ENCODE measurements at regions not wholly inside any gene's neighbourhood (a gene's known extent, or its start where the extent isn't known, plus 50 kb on each side); places are given as distances from the start of the nearest gene placed in this dataset.

- Histone ChIP-seq H3F3A (ENCODE audit: low read depth) (no peaks in the 10 kb centered on the region), H3K4me2 (ENCODE audit: low read depth, low read length, poor library complexity, severe bottlenecking) (no peak overlapping the region), H2AFZ (ENCODE audit: low read length) (no peak overlapping the region), H3K4me1 (ENCODE audit: insufficient read depth, low read length, poor library complexity, severe bottlenecking) (no peaks in the 10 kb centered on the region), H3K27me3 (ENCODE audit: insufficient read depth, low read length, poor library complexity, severe bottlenecking) (no peaks in the 10 kb centered on the region), H3K9ac (ENCODE audit: low read depth, low read length, poor library complexity, severe bottlenecking) (no peak overlapping the region), H3K36me3 (ENCODE audit: insufficient read depth, low read length) (no peaks in the 10 kb centered on the region), H3K79me2 (ENCODE audit: insufficient read depth, low read length) (no peaks in the 10 kb centered on the region), H3K9me2 (replicated peaks; ENCODE audit: low read depth, low read length) (no peaks in the 10 kb centered on the region), H3K9me3 (ENCODE audit: insufficient read depth, low read depth, low read length) (no peaks in the 10 kb centered on the region; the same call in 1 of the 2 replicates), H3K4me3 (ENCODE audit: low read length, poor library complexity, severe bottlenecking) (no peak overlapping the region), H4K20me1 (ENCODE audit: insufficient read depth, low read length, poor library complexity, severe bottlenecking) (no peaks in the 10 kb centered on the region)
- TF ChIP-seq CTCF (conservative IDR thresholded peaks at IDR 0.05; ENCODE audit: low read length), result no peak
- no peak for TF ChIP-seq EZH2phosphoT487 (IDR thresholded peaks at IDR 0.05; ENCODE audit: borderline replicate concordance)
Observed at GRCh38 chr5:2048664-2049063, 165.9 kb upstream of the IRX4 start.

- no peaks in the 10 kb centered on the region for H3K27me3 ChIP-seq (ENCODE audit: insufficient read depth, low read length, poor library complexity, severe bottlenecking)
Observed at GRCh38 chr5:2047341-2047927, 164.7 kb upstream of the IRX4 start.

GRCh38 chr5:2044041-2044440 lies 161.3 kb upstream of the IRX4 start:
- Histone ChIP-seq H3K9ac (ENCODE audit: low read depth, low read length, poor library complexity, severe bottlenecking) (no peak overlapping the region), H4K20me1 (ENCODE audit: insufficient read depth, low read length, poor library complexity, severe bottlenecking) (no peaks in the 10 kb centered on the region), H3K4me3 (ENCODE audit: low read length, poor library complexity, severe bottlenecking) (no peak overlapping the region), H2AFZ (ENCODE audit: low read length) (no peak overlapping the region), H3K4me2 (ENCODE audit: low read depth, low read length, poor library complexity, severe bottlenecking) (no peak overlapping the region), H3K36me3 (ENCODE audit: insufficient read depth, low read length) (no peaks in the 10 kb centered on the region), H3F3A (ENCODE audit: low read depth) (no peaks in the 10 kb centered on the region), H3K4me1 (ENCODE audit: insufficient read depth, low read length, poor library complexity, severe bottlenecking) (no peaks in the 10 kb centered on the region), H3K9me3 (ENCODE audit: insufficient read depth, low read depth, low read length) (no peaks in the 10 kb centered on the region; the same call in 1 of the 2 replicates), H3K27me3 (ENCODE audit: insufficient read depth, low read length, poor library complexity, severe bottlenecking) (no peaks in the 10 kb centered on the region), H3K79me2 (ENCODE audit: insufficient read depth, low read length) (no peaks in the 10 kb centered on the region), H3K9me2 (replicated peaks; ENCODE audit: low read depth, low read length) (no peaks in the 10 kb centered on the region)
- TF ChIP-seq CTCF (conservative IDR thresholded peaks at IDR 0.05; ENCODE audit: low read length) (no peak), EZH2phosphoT487 (IDR thresholded peaks at IDR 0.05; ENCODE audit: borderline replicate concordance) (no peak)

More at GRCh38 chr5:2047341-2047927, 164.7 kb upstream of the IRX4 start:
- Histone ChIP-seq H3K4me3 (ENCODE audit: low read length, poor library complexity, severe bottlenecking) (no peak overlapping the region), H3K79me2 (ENCODE audit: insufficient read depth, low read length) (no peaks in the 10 kb centered on the region), H4K20me1 (ENCODE audit: insufficient read depth, low read length, poor library complexity, severe bottlenecking) (no peaks in the 10 kb centered on the region), H3K36me3 (ENCODE audit: insufficient read depth, low read length) (no peaks in the 10 kb centered on the region), H3F3A (ENCODE audit: low read depth) (no peaks in the 10 kb centered on the region), H3K4me1 (ENCODE audit: insufficient read depth, low read length, poor library complexity, severe bottlenecking) (no peaks in the 10 kb centered on the region), H3K9me3 (ENCODE audit: insufficient read depth, low read depth, low read length) (no peaks in the 10 kb centered on the region; the same call in 1 of the 2 replicates), H2AFZ (ENCODE audit: low read length) (no peak overlapping the region), H3K9me2 (replicated peaks; ENCODE audit: low read depth, low read length) (no peaks in the 10 kb centered on the region), H3K9ac (ENCODE audit: low read depth, low read length, poor library complexity, severe bottlenecking) (no peak overlapping the region), H3K4me2 (ENCODE audit: low read depth, low read length, poor library complexity, severe bottlenecking) (no peak overlapping the region)
- TF ChIP-seq CTCF (conservative IDR thresholded peaks at IDR 0.05; ENCODE audit: low read length) (no peak), EZH2phosphoT487 (IDR thresholded peaks at IDR 0.05; ENCODE audit: borderline replicate concordance) (no peak)

Measured in Loucy (cell line).